ENCODE measurements at regions not wholly inside any gene's neighbourhood (a gene's known extent, or its start where the extent isn't known, plus 50 kb on each side); places are given as distances from the start of the nearest gene placed in this dataset.

GRCh38 chr2:10221443-10221842 lies 81.3 kb upstream of the HPCAL1 start:
- TF ChIP-seq POLR2AphosphoS5 (IDR thresholded peaks at IDR 0.05; ENCODE audit: borderline replicate concordance, low read depth, low read length) (no peak), EZH2 (IDR thresholded peaks at IDR 0.05) (no peak)

Measured in SK-N-MC (cell line).